K562 (cell line): ENCODE measurements at regions not wholly inside any gene's neighbourhood (a gene's known extent, or its start where the extent isn't known, plus 50 kb on each side); places are given as distances from the start of the nearest gene placed in this dataset.

Experiments
- ATAC-seq: fragments of 200-7000 bp; cut with Tn5 transposase; 3 replicates; pipeline ENCODE4 v1.9.1; 2020; ENCODE audit warnings: moderate library complexity
- BruUV-seq: library from RNA; stranded (reverse); fragments of 400-500 nt; replicated peaks from 2 replicates; lab custom pipeline; 2021; lab: Mats Ljungman, UMichigan
- CTCF ChIA-PET: fragments of 300-600 bp; formaldehyde crosslinking; extraction: SDS; loops from one replicate; lab custom pipeline; 2021; ENCODE audit warnings: low intra/inter-chr PET ratio; lab: Yijun Ruan, JAX
- POLR2A ChIA-PET: fragments of 300-600, 350-650 bp; sonication (Branson Sonifier 250); formaldehyde crosslinking; extraction: SDS; loops from one replicate; lab custom pipeline; 2021; ENCODE audit warnings: antibody characterized with exemption, inconsistent platforms; lab: Yijun Ruan, JAX
- DNase-seq, 4 experiments: peaks; one replicate each; pipeline versions ENCODE4 v3.0.0 to v3.0.0-alpha.2; 2011 to 2018; ENCODE audit warnings: low spot score in 3 of 4, mixed read lengths in 3 of 4; ENCODE audit errors: extremely low read depth in 1 of 4
- FAIRE-seq: peaks from 2 replicates; lab custom pipeline; 2011; peaks lifted over from hg19 to GRCh38; lab: Jason Lieb, UNC
- H2AFZ ChIP-seq: 2 replicates; pipeline ENCODE4 v1.6.0; 2011; ENCODE audit warnings: low read depth, low read length, control low read depth, inconsistent platforms
- H3K27ac ChIP-seq: fragments of 200-600 bp; 3 replicates; pipeline ENCODE4 v1.8.0; 2011; ENCODE audit warnings: low read depth, mild to moderate bottlenecking, control low read depth, inconsistent platforms, low read length, moderate library complexity, mixed read lengths; ENCODE audit errors: extremely low read depth
- H3K27me3 ChIP-seq, 2 experiments: fragments of 300-600 bp in 1 of 2; 2 replicates in 1 of 2; 3 replicates in 1 of 2; pipeline versions ENCODE4 v1.6.0 to v1.8.0; 2011; ENCODE audit warnings: inconsistent platforms in 2 of 2, low read length in 2 of 2, mild to moderate bottlenecking in 1 of 2, mixed read lengths in 1 of 2, moderate library complexity in 1 of 2; ENCODE audit not compliant: control insufficient read depth in 2 of 2, insufficient read depth in 2 of 2
- H3K36me3 ChIP-seq: fragments of 300-600 bp; 3 replicates; pipeline ENCODE4 v1.8.0; 2011; ENCODE audit warnings: mild to moderate bottlenecking, low read length, inconsistent platforms; ENCODE audit not compliant: control insufficient read depth, insufficient read depth
- H3K4me1 ChIP-seq, 2 experiments: fragments of 200-600 bp in 1 of 2; replicated peaks in 1 of 2; 2 replicates in 1 of 2; 3 replicates in 1 of 2; pipeline versions ENCODE4 v1.5.1 to v1.8.0; 2011; ENCODE audit warnings: inconsistent platforms in 2 of 2, low read length in 2 of 2, mild to moderate bottlenecking in 1 of 2, mixed read lengths in 1 of 2, moderate library complexity in 1 of 2; ENCODE audit not compliant: control insufficient read depth in 2 of 2, insufficient read depth in 2 of 2
- H3K4me2 ChIP-seq: 2 replicates; pipeline ENCODE4 v1.6.1; 2011; ENCODE audit warnings: low read length, control low read depth, inconsistent platforms, mixed read lengths; ENCODE audit not compliant: insufficient read depth
- H3K4me3 ChIP-seq: fragments of 200-600 bp; sonication (generic), shearing (Covaris generic); 2 replicates; pipeline ENCODE4 v1.5.1; 2016; ENCODE audit warnings: control low read depth, inconsistent platforms
- H3K79me2 ChIP-seq: fragments of 200-600 bp; 3 replicates; pipeline ENCODE4 v1.8.0; 2011; ENCODE audit warnings: low read length, inconsistent platforms; ENCODE audit not compliant: control insufficient read depth, insufficient read depth
- H3K9ac ChIP-seq, 2 experiments: 2 replicates each; pipeline versions ENCODE4 v1.6.0 to v1.6.1; 2011; ENCODE audit warnings: low read depth in 2 of 2, low read length in 2 of 2, control low read depth in 1 of 2, inconsistent platforms in 1 of 2, mild to moderate bottlenecking in 1 of 2, mixed read lengths in 1 of 2; ENCODE audit not compliant: insufficient read depth in 1 of 2
- H3K9me1 ChIP-seq: one replicate; pipeline ENCODE4 v1.6.0; 2011; ENCODE audit warnings: inconsistent platforms, mild to moderate bottlenecking, low read length, moderate library complexity; ENCODE audit not compliant: control insufficient read depth, insufficient read depth
- H3K9me3 ChIP-seq: replicated peaks from 2 replicates; pipeline ENCODE4 v1.5.1; 2011; ENCODE audit warnings: low read depth, low read length, inconsistent platforms; ENCODE audit not compliant: control insufficient read depth, insufficient read depth
- H4K20me1 ChIP-seq: replicated peaks from 2 replicates; pipeline ENCODE4 v1.6.1; 2011; ENCODE audit warnings: low read length, inconsistent platforms, mixed read lengths; ENCODE audit not compliant: control insufficient read depth, insufficient read depth
- CCNT2 ChIP-seq: IDR thresholded peaks from 2 replicates; pipeline ENCODE4 v1.6.1; 2011; ENCODE audit warnings: borderline replicate concordance, low read depth, mild to moderate bottlenecking, moderate library complexity, mixed read lengths, low read length; ENCODE audit not compliant: insufficient read length; ENCODE audit errors: extremely low read depth
- CSDE1 ChIP-seq, 2 experiments: fragments of 450-650 bp; IDR thresholded peaks; 2 replicates each; pipeline ENCODE4 v1.6.1; 2016; ENCODE audit warnings: mild to moderate bottlenecking in 1 of 2
- DLX4 ChIP-seq: fragments of 250-450 bp; sonication (Bioruptor Pico); IDR thresholded peaks from 2 replicates; pipeline ENCODE4 v1.6.1; 2021; ENCODE audit warnings: mild to moderate bottlenecking
- HDAC3 ChIP-seq: fragments of 450-650 bp; IDR thresholded peaks from 2 replicates; pipeline ENCODE4 v1.6.1; 2018; ENCODE audit warnings: borderline replicate concordance, mild to moderate bottlenecking, moderate library complexity; ENCODE audit not compliant: partially characterized antibody
- RBM22 ChIP-seq: fragments of 200-400 bp; formaldehyde crosslinking; IDR thresholded peaks from 2 replicates; pipeline ENCODE4 v1.6.1; 2018; ENCODE audit warnings: low read length, low read depth; ENCODE audit not compliant: poor library complexity, severe bottlenecking
- SAFB ChIP-seq: fragments of 200-400 bp; formaldehyde crosslinking; IDR thresholded peaks from 2 replicates; pipeline ENCODE4 v1.6.1; 2017; ENCODE audit warnings: low read depth, low read length, borderline replicate concordance
- TGIF2 ChIP-seq: sonication (generic); formaldehyde crosslinking; IDR thresholded peaks from 2 replicates; pipeline ENCODE4 v1.8.1; 2022; ENCODE audit warnings: mild to moderate bottlenecking, missing genetic modification reagents, moderate library complexity
- XRCC5 ChIP-seq: fragments of 200-400 bp; formaldehyde crosslinking; IDR thresholded peaks from 2 replicates; pipeline ENCODE4 v1.6.1; 2017; ENCODE audit warnings: low read depth, mild to moderate bottlenecking, low read length
- ZBTB1 ChIP-seq: sonication (generic); formaldehyde crosslinking; IDR thresholded peaks from 2 replicates; pipeline ENCODE4 v1.8.1; 2023; ENCODE audit warnings: missing genetic modification reagents, low read depth, mild to moderate bottlenecking, borderline replicate concordance
- ZC3H8 ChIP-seq: fragments of 450-650 bp; IDR thresholded peaks from 2 replicates; pipeline ENCODE4 v1.6.1; 2017
- ZFP1 ChIP-seq: fragments of 450-650 bp; formaldehyde crosslinking; IDR thresholded peaks from 2 replicates; pipeline ENCODE4 v1.4.0; 2020; ENCODE audit warnings: mild to moderate bottlenecking, mixed read lengths
- ZKSCAN8 ChIP-seq: fragments of 200-800 bp; sonication (Bioruptor generic); IDR thresholded peaks from 2 replicates; pipeline ENCODE4 v1.6.1; 2016; ENCODE audit warnings: missing genetic modification characterization, missing compliant biosample characterization
- ZNF232 ChIP-seq: sonication (generic); formaldehyde crosslinking; IDR thresholded peaks from 2 replicates; pipeline ENCODE4 v1.8.0; 2022; ENCODE audit warnings: mild to moderate bottlenecking, missing genetic modification reagents
- ZNF354B ChIP-seq: fragments of 250-450 bp; sonication (Bioruptor Pico); IDR thresholded peaks from 2 replicates; pipeline ENCODE4 v1.4.0; 2020
- ZNF583 ChIP-seq: fragments of 250-450 bp; sonication (Bioruptor Pico); IDR thresholded peaks from 2 replicates; pipeline ENCODE4 v1.4.0; 2020
- WGBS: fragments of 100-300 bp; shearing (Covaris generic); methylation state at CpG from one replicate; pipeline ENCODE4 v1.1.6; 2016; ENCODE audit warnings: low coverage, mixed read lengths; ENCODE audit not compliant: insufficient coverage; ENCODE audit errors: missing lambda C conversion rate; 5-methylcytosine and 5-hydroxymethylcytosine counted together
- in situ Hi-C: fragments of 300-500 bp; cut with MboI; formaldehyde crosslinking; loops from 4 replicates; pipeline ENCODE4 v1.15.0; 2018; ENCODE audit warnings: inconsistent platforms, mixed read lengths
- intact Hi-C: fragments of 100-400 bp; cut with micrococcal nuclease; formaldehyde crosslinking; loops from 2 replicates; pipeline ENCODE4 v1.14.2; 2022
- TF ChIP-seq, protein P1 (sequence below): fragments of 150-350 bp; conservative IDR thresholded peaks from 2 replicates; pipeline ENCODE4 v1.6.1; 2014; ENCODE audit warnings: low read length

GRCh38 chr4:135240796-135241195 lies 1039.2 kb upstream of the PABPC4L start:
- no peaks in the 10 kb centered on the region for H3K36me3 ChIP-seq
- DNase-seq (no peak), ATAC-seq (no peak), FAIRE-seq (no peak)
- H3K9ac ChIP-seq: no peak overlapping the region
- H3K27me3 ChIP-seq: no peaks in the 10 kb centered on the region
- H3K4me3 ChIP-seq: no peak overlapping the region
- intact Hi-C loops: no loop called here
- WGBS: 1% methylated on average over 4 of the region's 4 CpGs
- H3K9me1 ChIP-seq: no peaks in the 10 kb centered on the region
- no peaks in the 10 kb centered on the region for H3K9me3 ChIP-seq
- no peak for TF ChIP-seq ZNF354B (CRISPR knock-in tag)
- TF ChIP-seq ZBTB1 (CRISPR knock-in tag): no peak
- no peak for TF ChIP-seq ZKSCAN8 (CRISPR knock-in tag)
- TF ChIP-seq HDAC3: no peak
- TF ChIP-seq XRCC5: no peak
- no peak for TF ChIP-seq TGIF2 (CRISPR knock-in tag)
- ChIA-PET CTCF (no interaction called here), POLR2A (no interaction called here)
- no peaks in the 10 kb centered on the region for H3K4me1 ChIP-seq
- H4K20me1 ChIP-seq: no peaks in the 10 kb centered on the region
- H3K27ac ChIP-seq: no peak overlapping the region
- in situ Hi-C loops: no loop called here
- no peaks in the 10 kb centered on the region for H3K79me2 ChIP-seq
- no peak overlapping the region for H2AFZ ChIP-seq
- H3K4me2 ChIP-seq: no peak overlapping the region
- no TSS peak for BruUV-seq

DNA sequence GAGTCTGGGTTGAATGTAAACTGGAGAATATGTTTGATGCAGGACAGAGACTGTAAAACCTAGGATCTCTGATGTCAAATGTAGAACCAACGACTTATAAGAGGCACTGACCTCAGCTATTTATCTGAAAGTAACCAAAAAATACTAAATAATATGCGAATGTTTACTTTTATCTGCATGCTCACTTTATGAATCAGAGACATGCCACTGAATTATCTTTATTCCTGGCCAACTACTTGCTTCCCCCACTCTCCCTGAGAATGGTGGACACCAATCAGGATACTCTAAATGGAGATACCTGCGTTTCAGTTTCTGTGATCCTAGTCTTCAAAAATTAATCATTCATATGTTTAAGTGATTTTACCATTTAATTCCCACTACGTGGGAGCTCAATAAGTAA lies 1038.4 kb upstream of the PABPC4L start:
- no peaks in the 10 kb centered on the region for H3K36me3 ChIP-seq
- FAIRE-seq: no peak
- no peak overlapping the region for H3K4me3 ChIP-seq
- intact Hi-C loops: no loop called here
- no peaks in the 10 kb centered on the region for H3K9me3 ChIP-seq
- H3K27ac ChIP-seq: no peak overlapping the region
- BruUV-seq: no TSS peak
- no peaks in the 10 kb centered on the region for H3K9me1 ChIP-seq
- 2% methylated on average over 4 of the region's 4 CpGs for WGBS
- no peak overlapping the region for H3K4me2 ChIP-seq
- TF ChIP-seq DLX4 (CRISPR knock-in tag) (no peak), ZC3H8 (no peak), RBM22 (no peak), CCNT2 (no peak), ZNF583 (CRISPR knock-in tag) (no peak), ZFP1 (no peak), SAFB (no peak), ZNF232 (CRISPR knock-in tag) (no peak), CSDE1 (IDR thresholded peaks at IDR 0.05) (no peak)
- TF ChIP-seq, protein P1, sequence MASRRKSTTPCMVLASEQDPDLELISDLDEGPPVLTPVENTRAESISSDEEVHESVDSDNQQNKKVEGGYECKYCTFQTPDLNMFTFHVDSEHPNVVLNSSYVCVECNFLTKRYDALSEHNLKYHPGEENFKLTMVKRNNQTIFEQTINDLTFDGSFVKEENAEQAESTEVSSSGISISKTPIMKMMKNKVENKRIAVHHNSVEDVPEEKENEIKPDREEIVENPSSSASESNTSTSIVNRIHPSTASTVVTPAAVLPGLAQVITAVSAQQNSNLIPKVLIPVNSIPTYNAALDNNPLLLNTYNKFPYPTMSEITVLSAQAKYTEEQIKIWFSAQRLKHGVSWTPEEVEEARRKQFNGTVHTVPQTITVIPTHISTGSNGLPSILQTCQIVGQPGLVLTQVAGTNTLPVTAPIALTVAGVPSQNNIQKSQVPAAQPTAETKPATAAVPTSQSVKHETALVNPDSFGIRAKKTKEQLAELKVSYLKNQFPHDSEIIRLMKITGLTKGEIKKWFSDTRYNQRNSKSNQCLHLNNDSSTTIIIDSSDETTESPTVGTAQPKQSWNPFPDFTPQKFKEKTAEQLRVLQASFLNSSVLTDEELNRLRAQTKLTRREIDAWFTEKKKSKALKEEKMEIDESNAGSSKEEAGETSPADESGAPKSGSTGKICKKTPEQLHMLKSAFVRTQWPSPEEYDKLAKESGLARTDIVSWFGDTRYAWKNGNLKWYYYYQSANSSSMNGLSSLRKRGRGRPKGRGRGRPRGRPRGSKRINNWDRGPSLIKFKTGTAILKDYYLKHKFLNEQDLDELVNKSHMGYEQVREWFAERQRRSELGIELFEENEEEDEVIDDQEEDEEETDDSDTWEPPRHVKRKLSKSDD: no peak
- DNase-seq: no peak
- no peak for ATAC-seq
- H4K20me1 ChIP-seq: no peaks in the 10 kb centered on the region
- POLR2A ChIA-PET: no interaction called here
- H3K79me2 ChIP-seq: no peaks in the 10 kb centered on the region
- in situ Hi-C loops: no loop called here
- no peak overlapping the region for H2AFZ ChIP-seq
- H3K9ac ChIP-seq: no peak overlapping the region
- H3K4me1 ChIP-seq: no peaks in the 10 kb centered on the region
- no peaks in the 10 kb centered on the region for H3K27me3 ChIP-seq
- CTCF ChIA-PET: no interaction called here
